ENCODE measurements at regions not wholly inside any gene's neighbourhood (a gene's known extent, or its start where the extent isn't known, plus 50 kb on each side); places are given as distances from the start of the nearest gene placed in this dataset.

DNA sequence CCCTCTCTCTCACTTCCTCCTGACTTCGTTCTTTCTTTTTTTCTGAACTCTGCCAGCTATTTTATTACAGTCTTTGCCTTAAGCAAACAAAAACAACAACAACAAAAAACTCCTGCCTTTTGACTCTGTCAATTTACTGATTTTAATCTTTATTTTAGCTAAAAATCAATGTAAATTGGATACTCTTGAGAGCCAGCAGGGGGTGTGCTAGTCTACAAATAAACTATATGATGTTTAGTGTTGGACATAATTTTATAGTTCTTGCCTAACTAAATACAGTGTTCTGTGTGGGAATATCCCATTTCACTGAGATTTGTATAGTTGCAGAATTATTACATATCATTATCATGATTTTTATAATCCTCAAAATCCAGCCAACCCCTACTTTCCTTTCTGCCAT is 1199.9 kb upstream of the SPRY2 start:
- H3K4me3 ChIP-seq (ENCODE audit: low read depth, low read length): no peak overlapping the region
- no peak for TF ChIP-seq CTCF (IDR thresholded peaks at IDR 0.05; ENCODE audit: low read depth, low read length)

DNA sequence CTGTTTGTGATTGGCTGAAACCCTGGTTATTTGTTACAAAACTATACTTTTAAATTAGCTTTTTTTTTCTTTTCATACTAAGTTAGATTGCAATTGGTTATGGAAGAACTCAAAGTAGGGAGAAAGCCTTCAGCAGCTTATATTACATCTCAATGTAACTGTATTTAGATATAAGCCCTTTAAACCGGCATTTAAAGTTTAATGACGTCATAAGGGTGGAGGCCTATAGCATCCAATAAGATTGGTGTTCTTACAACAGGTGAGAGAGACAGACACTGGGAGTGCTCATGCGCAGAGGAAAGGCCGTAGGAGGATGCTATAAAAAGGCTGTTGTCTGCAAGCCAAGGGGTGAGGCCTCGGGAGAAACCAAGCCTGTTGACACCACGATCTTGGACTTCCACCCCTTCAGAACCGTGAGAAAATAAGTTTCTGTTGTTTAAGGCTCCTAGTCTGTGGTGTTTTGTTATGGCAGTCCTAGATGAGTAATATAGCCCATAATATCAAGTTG is 1198.8 kb upstream of the SPRY2 start:
- H3K4me3 ChIP-seq (ENCODE audit: low read depth, low read length): no peak overlapping the region
- no peak for TF ChIP-seq CTCF (IDR thresholded peaks at IDR 0.05; ENCODE audit: low read depth, low read length)

DNA sequence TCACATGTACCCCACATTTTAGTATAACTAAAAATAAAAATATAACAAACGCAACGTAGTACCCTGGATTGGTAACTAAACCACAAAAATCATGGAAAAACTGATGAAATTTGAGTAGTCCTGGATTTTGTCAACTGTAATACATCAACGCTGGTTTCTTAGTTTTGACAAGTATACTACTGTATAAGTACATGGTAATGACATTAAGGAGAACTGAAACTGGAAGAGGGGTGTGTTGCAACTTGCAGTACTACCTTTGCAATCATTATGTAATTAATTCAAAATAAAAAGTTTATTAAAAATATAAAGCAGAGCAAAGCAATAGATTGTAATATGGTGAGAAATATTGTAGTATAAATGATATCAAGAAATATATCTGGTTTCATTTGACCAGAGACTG is 1158.0 kb upstream of the SPRY2 start:
- H3K4me3 ChIP-seq (ENCODE audit: low read depth, low read length): no peak overlapping the region
- no peak for TF ChIP-seq CTCF (IDR thresholded peaks at IDR 0.05; ENCODE audit: low read depth, low read length)

- no peak for TF ChIP-seq CTCF (IDR thresholded peaks at IDR 0.05; ENCODE audit: low read depth, low read length)
- H3K4me3 ChIP-seq (ENCODE audit: low read depth, low read length): no peak overlapping the region
These were observed 1152.2 kb upstream of the SPRY2 start for GRCh38 chr13:81493144-81493543.

GRCh38 chr13:81492449-81492848 is 1151.5 kb upstream of the SPRY2 start:
- no peak for TF ChIP-seq CTCF (IDR thresholded peaks at IDR 0.05; ENCODE audit: low read depth, low read length)
- no peak overlapping the region for H3K4me3 ChIP-seq (ENCODE audit: low read depth, low read length)

- no peak overlapping the region for H3K4me3 ChIP-seq (ENCODE audit: low read depth, low read length)
- TF ChIP-seq CTCF (IDR thresholded peaks at IDR 0.05; ENCODE audit: low read depth, low read length): no peak
These were observed 1147.1 kb upstream of the SPRY2 start for GRCh38 chr13:81488021-81488420.

DNA sequence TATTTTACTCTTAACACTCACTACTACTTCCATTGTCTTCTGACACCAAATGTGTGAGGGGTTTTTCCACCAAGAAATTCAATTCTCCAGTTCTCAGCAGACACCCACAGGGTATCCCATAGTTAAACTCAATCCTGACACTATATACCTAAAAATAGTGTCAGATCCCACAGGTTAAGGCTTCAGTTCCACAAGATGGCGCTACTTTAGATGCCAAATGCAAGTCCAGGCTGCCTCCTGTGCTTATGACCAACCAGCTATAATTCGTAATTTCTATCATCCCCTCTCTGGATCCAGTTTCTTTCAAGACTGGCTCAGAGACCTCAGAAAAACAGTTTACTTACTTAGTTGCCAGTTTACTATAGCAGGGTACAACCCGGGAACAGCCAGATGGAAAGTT is 1146.2 kb upstream of the SPRY2 start:
- no peak overlapping the region for H3K4me3 ChIP-seq (ENCODE audit: low read depth, low read length)
- TF ChIP-seq CTCF (IDR thresholded peaks at IDR 0.05; ENCODE audit: low read depth, low read length): no peak

All from WI38 (cell line).